Testis (tissue), 2 donors: ENCODE measurements at regions not wholly inside any gene's neighbourhood (a gene's known extent, or its start where the extent isn't known, plus 50 kb on each side); places are given as distances from the start of the nearest gene placed in this dataset.

Source experiments
- DNase-seq: peaks from one replicate; pipeline ENCODE4 v3.0.0-alpha.2; 2019
- H3K27ac ChIP-seq, 2 donors: fragments of 200-600 bp; sonication (generic); one replicate each; pipeline ENCODE4 v1.5.1; 2019
- H3K27me3 ChIP-seq: fragments of 200-600 bp; sonication (generic); one replicate; pipeline ENCODE4 v1.5.1; 2019
- H3K36me3 ChIP-seq: fragments of 200-600 bp; sonication (generic); one replicate; pipeline ENCODE4 v1.5.1; 2017; ENCODE audit warnings: low read depth; ENCODE audit errors: missing control alignments
- H3K4me1 ChIP-seq: fragments of 200-600 bp; sonication (generic); one replicate; pipeline ENCODE4 v1.5.1; 2019
- H3K4me3 ChIP-seq, 2 donors: fragments of 200-600 bp; sonication (generic); one replicate each; pipeline ENCODE4 v1.5.1; 2017 to 2019
- H3K9me3 ChIP-seq: fragments of 200-600 bp; sonication (generic); one replicate; pipeline ENCODE4 v1.5.1; 2017
- POLR2A ChIP-seq: fragments of 450-650 bp; IDR thresholded peaks from one replicate; pipeline ENCODE4 v1.6.1; 2017; ENCODE audit warnings: antibody characterized with exemption, mild to moderate bottlenecking, moderate library complexity
- WGBS, 2 donors: methylation state at CpG; one replicate each; pipeline ENCODE4 v1.1.5; 2018; 5-methylcytosine and 5-hydroxymethylcytosine counted together
- intact Hi-C: fragments of 100-400 bp; cut with DNase I; formaldehyde crosslinking; loops from one replicate; pipeline ENCODE4 v1.15.1; 2023; ENCODE audit warnings: low total_unique reads
- TF ChIP-seq, protein P1 (sequence below), 3 experiments: fragments of 450-650 bp in 2 of 3; fragments of 200-600 bp in 1 of 3; sonication (generic) in 1 of 3; IDR thresholded peaks; one replicate each; pipeline ENCODE4 v1.5.1; 2016 to 2019; ENCODE audit warnings: antibody characterized with exemption in 3 of 3, mild to moderate bottlenecking in 2 of 3, moderate library complexity in 1 of 3

DNA sequence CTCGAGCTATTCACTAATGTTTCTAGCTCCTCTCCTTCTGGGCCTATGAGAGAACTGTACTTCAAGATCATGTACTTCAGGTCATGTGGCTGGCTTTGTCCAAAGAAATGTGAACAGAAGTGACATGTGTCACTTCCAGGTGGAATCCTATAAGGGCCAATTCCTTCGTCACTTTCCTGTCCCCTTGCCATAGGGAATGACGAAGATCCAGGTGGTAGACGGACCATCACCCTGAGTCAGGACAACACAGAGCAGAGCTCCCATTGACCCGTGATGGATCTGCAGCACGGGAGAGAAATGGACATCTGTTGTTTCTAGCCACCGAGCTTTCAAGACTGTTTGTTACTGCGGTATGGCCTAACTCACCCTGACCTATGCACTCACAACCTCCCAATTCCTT is 157.0 kb downstream of the DRD1 start:
- Histone ChIP-seq H3K4me3 (no peak overlapping the region), H3K9me3 (no peaks in the 10 kb centered on the region), H3K4me1 (no peaks in the 10 kb centered on the region), H3K36me3 (no peaks in the 10 kb centered on the region), H3K27me3 (no peaks in the 10 kb centered on the region), H3K27ac (no peak overlapping the region)
- 88 to 96% methylated on average over 8 of the region's 8 CpGs for WGBS, 2 donors
- intact Hi-C loops = no loop called here
- no peak for DNase-seq
- no peak for TF ChIP-seq POLR2A
- TF ChIP-seq, protein P1, sequence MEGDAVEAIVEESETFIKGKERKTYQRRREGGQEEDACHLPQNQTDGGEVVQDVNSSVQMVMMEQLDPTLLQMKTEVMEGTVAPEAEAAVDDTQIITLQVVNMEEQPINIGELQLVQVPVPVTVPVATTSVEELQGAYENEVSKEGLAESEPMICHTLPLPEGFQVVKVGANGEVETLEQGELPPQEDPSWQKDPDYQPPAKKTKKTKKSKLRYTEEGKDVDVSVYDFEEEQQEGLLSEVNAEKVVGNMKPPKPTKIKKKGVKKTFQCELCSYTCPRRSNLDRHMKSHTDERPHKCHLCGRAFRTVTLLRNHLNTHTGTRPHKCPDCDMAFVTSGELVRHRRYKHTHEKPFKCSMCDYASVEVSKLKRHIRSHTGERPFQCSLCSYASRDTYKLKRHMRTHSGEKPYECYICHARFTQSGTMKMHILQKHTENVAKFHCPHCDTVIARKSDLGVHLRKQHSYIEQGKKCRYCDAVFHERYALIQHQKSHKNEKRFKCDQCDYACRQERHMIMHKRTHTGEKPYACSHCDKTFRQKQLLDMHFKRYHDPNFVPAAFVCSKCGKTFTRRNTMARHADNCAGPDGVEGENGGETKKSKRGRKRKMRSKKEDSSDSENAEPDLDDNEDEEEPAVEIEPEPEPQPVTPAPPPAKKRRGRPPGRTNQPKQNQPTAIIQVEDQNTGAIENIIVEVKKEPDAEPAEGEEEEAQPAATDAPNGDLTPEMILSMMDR (IDR thresholded peaks at IDR 0.05) = no peak

DNA sequence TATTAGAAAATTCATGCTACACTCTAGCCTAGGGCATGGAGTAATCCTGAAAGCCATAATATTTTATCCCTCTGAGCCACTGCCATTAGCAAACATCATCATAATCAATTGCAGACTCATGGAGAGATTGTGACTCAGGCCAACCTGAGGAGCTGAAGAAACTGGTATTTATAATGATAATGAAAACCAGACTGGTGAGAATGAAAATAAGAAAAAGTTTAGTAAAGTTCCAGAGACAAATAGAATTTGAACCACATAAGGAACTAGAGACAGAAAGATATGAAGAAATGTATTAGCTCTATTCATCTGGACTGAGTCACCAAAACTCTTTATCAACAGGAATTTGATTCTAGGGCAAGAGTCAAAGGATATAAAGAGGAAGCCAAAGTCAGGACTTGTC is 158.7 kb downstream of the DRD1 start:
- no peaks in the 10 kb centered on the region for H3K27me3 ChIP-seq
- no peak overlapping the region for H3K27ac ChIP-seq
- intact Hi-C loops = no loop called here
- DNase-seq = no peak
- H3K4me1 ChIP-seq = no peaks in the 10 kb centered on the region
- no peaks in the 10 kb centered on the region for H3K9me3 ChIP-seq
- H3K4me3 ChIP-seq = no peak overlapping the region
- TF ChIP-seq, protein P1 (IDR thresholded peaks at IDR 0.05) = no peak
- TF ChIP-seq POLR2A = no peak
- no peaks in the 10 kb centered on the region for H3K36me3 ChIP-seq

DNA sequence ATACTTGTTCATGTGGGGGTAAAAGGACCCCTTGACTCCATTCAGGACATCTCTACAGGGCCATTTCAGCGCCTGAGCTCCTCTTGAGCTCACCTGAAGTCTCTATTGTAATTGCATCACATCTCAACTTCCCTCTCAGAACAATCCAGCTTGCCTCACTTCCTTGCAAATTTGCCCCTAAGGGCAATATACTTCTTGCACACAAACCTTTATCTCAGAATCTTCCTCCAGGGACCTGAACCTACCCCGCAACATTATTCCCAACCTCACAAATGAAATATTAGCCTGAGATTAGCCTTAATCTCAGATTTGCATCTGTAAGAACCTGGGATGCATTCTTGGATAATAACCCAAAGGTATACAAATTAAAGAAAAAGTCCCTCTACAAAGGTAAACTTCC is 159.2 kb downstream of the DRD1 start:
- 84 to 89% methylated on average over 2 of the region's 2 CpGs for WGBS, 2 donors
- Histone ChIP-seq H3K36me3 (no peaks in the 10 kb centered on the region), H3K9me3 (no peaks in the 10 kb centered on the region), H3K4me1 (no peaks in the 10 kb centered on the region), H3K27ac (no peak overlapping the region), H3K4me3 (no peak overlapping the region), H3K27me3 (no peaks in the 10 kb centered on the region)
- intact Hi-C loops = no loop called here
- DNase-seq = no peak
- no peak for TF ChIP-seq POLR2A
- TF ChIP-seq, protein P1 (IDR thresholded peaks at IDR 0.05) = no peak

DNA sequence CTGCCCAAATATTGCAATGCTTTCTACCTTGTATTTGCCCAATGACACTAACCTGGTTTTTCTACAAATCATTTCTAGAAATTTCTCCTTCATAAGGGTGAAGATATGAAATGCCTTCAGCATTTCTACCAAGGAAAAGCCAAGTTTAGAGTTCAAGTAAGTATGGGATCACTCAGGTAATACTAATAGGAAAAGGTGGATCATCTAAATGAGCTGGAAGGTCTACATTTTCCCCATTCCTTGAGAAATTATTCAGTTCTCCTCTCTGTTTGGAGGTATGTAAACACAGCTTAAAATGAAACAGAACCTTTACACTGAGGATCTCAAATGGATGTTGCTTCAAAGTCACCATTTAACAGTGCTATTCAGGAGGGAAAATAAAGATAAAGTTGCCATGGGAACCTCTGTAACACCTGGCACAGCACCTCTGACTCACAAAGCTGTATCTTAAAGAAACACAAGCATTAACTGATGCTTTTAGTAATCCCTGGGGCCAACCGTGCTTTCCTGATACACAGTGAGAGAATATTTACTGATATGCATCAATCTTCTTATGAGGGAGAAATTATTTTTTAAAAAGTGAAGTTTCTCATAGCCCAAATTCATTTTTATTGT is 161.3 kb downstream of the DRD1 start:
- Histone ChIP-seq H3K36me3 (no peaks in the 10 kb centered on the region), H3K4me3 (no peak overlapping the region), H3K27me3 (no peaks in the 10 kb centered on the region), H3K9me3 (no peaks in the 10 kb centered on the region), H3K27ac (no peak overlapping the region), H3K4me1 (no peaks in the 10 kb centered on the region)
- TF ChIP-seq POLR2A = no peak
- TF ChIP-seq, protein P1 (IDR thresholded peaks at IDR 0.05) = no peak
- intact Hi-C loops = no loop called here
- DNase-seq = no peak
- 40 to 46% methylated on average over 1 of the region's 1 CpG for WGBS, 2 donors

DNA sequence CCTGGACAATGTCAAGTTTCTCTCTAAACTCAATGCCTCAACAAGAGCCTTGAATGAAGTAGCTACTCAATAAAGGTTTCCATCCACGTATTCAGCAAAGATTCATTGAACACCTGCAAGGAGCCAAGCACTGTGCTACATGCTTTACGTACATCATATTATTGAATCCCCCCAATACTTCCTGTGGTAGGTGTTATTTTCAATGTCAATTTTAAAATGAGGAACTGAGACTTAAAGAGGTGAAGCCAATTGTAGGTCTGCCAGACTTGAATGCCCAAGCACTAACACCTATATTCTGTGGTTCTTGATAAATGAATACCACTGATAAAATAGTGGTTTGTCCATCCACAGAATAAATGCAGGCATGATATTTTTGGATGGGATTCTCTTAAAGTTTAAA is 162.3 kb downstream of the DRD1 start:
- H3K36me3 ChIP-seq = no peaks in the 10 kb centered on the region
- DNase-seq = no peak
- no peaks in the 10 kb centered on the region for H3K9me3 ChIP-seq
- no peaks in the 10 kb centered on the region for H3K27me3 ChIP-seq
- no peak overlapping the region for H3K27ac ChIP-seq
- no peaks in the 10 kb centered on the region for H3K4me1 ChIP-seq
- WGBS, 2 donors = 87 to 93% methylated on average over 2 of the region's 2 CpGs
- no peak overlapping the region for H3K4me3 ChIP-seq
- TF ChIP-seq POLR2A = no peak
- TF ChIP-seq, protein P1 (IDR thresholded peaks at IDR 0.05) = no peak
- intact Hi-C loops = no loop called here
